Stimulated activated CD4-positive, alpha-beta T cell treated with anti-CD3 and anti-CD28 coated beads, Interleukin-1b, Interleukin-23, amount 100 ng/mL, for 48 hours (primary cell): ENCODE measurements at regions not wholly inside any gene's neighbourhood (a gene's known extent, or its start where the extent isn't known, plus 50 kb on each side); places are given as distances from the start of the nearest gene placed in this dataset.
"Not testable (repeated sequence)": the region's sequence is repeated elsewhere in the genome, so short reads cannot be mapped to it uniquely, and the experiment has no call there.

Source experiments
- DNase-seq: peaks from one replicate; pipeline ENCODE4 v3.0.0-alpha.2; 2020

DNA sequence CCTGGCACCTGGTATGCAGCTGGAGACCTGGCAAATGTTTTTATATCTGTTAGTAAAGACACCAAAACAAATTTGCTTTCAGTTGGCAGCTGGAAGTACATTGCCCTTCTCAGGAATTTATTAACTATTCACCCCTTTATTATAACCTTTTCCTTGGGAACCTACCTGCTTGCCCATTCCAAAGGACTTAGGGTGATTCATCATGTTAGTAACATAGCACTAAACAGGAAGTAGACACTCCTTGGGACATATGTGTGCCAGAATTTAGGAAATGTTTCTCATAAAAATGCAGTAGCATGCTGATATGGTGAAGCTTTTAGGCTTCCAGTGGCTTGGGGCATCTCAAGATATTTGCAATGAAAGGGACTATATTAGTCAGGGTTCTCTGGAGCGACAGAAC, 184.2 kb downstream of the DMAC1 start:
- DNase-seq, result no peak

GRCh38 chr9:7613931-7614330, 185.6 kb downstream of the DMAC1 start:
- no peak for DNase-seq

GRCh38 chr9:7608261-7608660, 191.3 kb downstream of the DMAC1 start:
- no peak for DNase-seq

- no peak for DNase-seq
Observed at GRCh38 chr9:7607421-7607820, 192.2 kb downstream of the DMAC1 start.

GRCh38 chr9:7606591-7606990, 193.0 kb downstream of the DMAC1 start:
- DNase-seq, result no peak

- no peak for DNase-seq
Observed at GRCh38 chr9:7601739-7602138, 197.8 kb downstream of the DMAC1 start.

DNA sequence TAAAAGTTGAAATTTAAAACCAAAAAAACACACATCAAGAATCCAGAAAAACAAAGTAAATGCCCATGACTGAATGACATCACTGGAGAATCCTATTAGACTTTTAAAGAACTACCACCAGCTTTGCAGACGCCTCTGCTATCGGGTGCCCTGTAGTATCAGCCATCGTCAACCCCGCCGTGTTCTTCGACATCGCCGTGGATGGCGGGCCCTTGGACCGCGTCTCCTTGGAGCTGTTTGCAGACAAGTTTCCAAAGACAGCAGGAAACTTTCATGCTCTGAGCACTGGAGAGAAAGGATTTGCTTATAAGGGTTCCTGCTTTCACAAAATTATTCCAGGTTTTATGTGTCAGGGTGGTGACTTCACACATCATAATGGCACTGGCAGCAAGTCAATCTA, 201.9 kb downstream of the DMAC1 start:
- DNase-seq, result no peak

DNA sequence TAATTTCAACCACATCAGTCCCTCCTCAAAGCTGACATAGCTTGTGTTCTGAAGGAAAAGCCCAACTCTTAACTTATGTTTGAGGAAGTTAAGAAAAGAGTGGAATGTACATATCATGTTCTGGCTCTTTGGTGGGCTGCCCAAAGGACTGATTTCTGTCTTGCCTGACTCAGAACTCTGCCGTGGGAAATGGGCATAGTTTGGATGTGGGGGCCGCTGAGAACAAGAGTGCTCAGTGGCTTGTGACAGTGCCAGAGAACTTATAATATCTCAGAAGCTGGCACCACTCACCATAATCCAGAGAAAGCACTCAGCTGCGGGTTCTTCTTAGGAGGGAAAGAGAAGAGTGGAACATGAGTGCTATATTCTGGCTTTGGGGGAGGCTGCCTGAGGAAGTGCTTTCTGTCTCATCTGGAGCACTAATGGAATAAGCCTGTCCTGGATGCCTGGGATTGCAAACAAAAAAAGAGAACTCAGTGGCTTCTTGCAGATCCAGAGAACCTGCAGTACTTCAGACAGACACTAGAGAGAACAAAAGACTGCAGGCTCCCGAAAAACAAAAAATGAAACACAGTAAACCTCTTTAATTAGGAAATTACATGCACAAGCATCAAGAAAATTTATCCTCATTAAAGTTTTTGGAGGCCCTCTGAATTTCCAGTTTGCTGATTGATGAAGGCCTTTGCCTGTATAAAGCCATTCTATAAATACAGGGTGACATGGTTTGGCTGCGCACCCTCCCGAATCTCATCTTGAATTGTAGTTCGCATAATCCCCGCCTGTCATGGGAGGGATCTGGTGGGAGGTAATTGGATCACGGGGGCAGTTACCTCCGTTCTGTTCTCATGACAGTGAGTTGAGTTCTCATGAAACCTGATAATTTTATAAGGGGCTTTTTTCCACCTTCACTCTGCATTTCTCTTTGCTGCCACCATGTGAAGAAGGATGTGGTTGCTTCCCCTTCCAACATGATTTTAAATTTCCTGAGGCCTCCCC, 207.0 kb downstream of the DMAC1 start:
- DNase-seq, result no peak

DNA sequence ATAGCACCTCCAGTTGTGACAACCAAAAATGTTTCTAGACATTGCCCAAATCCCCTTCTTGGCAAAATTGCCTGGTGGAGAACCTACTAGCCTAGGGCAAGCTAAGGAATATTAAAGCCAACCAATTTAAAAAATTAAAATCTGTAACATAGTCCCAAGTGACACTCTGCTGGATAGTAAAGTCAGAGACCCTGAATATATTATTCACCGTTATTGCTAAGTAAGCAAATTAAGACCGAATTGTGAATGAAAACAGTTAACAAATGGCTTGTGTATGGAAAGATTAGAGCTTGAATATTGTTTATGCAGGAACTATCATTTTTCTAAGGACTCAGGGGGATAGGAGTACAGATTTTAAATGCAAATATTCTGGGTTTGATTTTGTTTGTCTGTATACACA, 208.1 kb downstream of the DMAC1 start:
- no peak for DNase-seq

DNA sequence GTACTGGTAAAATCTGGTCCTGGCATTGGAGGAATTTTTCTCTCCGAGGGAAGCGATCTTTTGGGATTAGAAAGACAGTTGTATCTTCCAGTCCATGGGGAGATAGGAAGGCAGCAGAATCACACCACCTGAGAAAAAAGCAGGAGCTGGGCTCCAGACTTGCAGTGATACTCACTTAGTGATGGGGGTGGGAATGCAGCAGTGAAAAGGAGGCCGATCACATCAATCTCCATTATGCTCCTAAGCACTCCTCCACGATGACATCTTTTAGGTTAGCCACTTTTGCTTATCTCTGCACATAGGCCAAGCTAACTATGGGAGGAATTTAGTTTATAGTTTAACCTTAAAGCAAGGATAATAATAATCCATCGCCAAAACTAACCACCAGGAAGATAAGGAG, 219.0 kb downstream of the DMAC1 start:
- no peak for DNase-seq

DNA sequence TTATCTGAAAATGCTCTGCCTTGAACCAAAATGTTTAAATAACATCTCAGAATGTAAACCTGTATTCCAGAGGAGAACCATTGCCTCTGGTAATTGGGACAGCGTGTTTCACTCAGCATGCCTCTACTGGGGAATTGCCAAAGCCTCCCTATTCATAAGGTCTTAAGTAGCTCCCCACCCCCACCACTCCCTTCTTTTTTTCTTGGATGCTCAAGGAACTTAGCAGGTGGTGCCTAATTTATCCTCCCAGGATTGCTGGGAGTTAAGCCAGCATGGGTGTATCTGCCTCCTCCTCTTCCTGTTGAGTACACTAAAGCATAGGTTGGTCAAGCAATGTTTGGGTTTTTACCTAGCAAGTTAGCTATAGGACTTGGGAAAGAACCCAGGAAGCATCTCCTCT, 220.2 kb downstream of the DMAC1 start:
- DNase-seq, result no peak

DNA sequence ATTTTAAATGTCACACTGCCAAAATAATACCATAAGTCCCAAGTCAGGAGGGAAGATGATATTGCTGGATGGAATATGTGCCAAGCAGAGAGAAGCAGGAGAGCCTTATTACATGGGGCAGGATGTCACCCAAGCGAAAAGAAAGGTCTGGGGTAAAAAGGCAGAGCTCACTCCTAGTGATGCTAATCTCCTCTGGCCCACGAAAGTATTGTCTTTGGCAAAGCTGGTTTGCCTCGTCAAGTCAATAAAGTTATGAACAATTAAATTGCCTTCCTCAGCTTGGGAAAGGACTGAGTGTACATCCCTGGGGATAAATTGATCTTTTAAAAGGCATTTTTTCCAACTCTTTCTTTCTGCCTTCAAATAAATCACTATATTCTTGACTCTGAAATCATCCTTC, 220.6 kb downstream of the DMAC1 start:
- DNase-seq, result no peak

DNA sequence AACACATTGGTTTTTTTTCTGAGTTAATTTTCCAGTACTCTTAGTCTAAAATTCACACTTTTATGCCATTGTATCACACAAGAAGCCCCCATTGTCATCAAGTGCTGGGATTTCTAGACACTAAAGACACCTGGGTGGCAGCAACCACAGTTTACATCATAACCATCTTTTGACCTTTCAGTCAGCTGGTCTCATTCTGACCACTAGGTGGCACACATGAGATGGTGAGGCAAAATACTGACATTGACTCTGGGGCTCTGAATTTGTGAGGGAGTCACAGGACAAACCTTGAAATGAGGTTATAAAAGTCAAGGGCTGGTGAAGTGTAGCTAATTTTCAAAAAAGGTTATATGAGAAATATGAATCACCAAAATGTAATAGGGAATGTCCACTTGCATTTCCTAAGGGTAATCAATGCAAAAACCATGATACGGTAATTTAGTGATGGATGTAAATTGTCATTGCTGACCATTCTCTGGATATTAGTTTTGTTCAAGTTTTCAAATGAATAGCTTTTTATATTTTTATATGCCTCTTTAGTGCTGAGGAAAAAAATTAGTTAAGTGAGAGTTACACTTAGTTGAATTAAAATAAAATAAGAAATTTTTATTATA, 229.4 kb downstream of the DMAC1 start:
- DNase-seq, result peak; percentile 62

DNA sequence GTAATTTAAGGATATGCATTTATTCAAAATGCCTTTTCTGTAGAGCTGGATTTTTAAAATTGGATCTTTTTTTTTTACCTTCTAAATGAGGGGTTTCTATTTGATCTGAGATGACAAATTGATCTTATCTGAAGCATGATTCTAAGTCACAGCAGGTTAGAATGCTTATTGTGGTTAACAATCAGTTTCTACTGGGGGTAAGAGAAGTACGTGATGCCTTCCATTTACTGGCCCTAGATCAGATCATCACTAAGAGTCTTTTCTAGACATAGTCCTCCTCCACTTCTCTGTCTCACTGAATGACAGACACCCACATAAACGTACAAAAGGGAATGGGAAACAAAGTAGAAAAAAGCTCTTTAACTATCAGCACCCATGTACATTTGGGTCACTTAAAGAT, 231.9 kb downstream of the DMAC1 start:
- DNase-seq, result no peak

GRCh38 chr9:7561527-7562080, 238.0 kb downstream of the DMAC1 start:
- DNase-seq, result no peak

- DNase-seq, result no peak
Observed at GRCh38 chr9:7560669-7561305, 238.8 kb downstream of the DMAC1 start.

GRCh38 chr9:7554699-7555098, 244.9 kb downstream of the DMAC1 start:
- DNase-seq, result no peak

DNA sequence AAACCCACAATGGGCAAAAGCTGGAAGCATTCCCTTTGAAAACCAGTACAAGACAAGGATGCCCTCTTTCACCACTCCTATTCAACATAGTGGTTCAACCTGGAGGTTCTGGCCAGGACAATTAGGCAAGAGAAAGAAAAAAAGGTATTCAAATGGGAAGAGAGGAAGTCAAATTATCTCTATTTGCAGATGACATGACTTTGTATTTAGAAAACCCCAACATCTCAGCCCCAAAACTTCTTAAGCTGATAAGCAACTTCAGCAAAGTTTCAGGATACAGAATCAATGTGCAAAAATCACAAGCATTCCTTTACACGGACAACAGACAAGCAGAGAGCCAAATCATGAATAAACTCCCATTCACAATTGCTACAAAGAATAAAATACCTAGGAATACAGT, 246.9 kb downstream of the DMAC1 start:
- not testable (repeated sequence) for DNase-seq

DNA sequence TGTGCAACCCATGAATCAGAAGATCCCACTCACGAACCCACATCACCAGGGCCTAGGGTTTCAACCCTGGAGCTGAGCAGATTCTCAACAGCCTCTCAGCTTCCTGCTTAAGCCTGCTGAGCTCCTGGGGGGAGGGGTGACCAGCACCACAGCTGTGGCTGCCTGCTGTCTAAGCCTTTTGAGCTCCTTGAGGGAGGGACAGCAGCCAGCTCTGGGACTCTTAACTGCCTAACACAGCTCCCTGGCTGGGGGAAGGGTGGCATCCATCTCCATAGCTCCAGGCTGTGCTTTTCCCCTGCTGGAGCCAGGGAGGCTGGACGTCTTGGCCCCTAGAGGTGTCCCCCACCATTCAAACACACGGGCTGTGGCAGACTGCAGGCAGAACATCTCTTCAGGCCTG, 250.3 kb downstream of the DMAC1 start:
- no peak for DNase-seq

DNA sequence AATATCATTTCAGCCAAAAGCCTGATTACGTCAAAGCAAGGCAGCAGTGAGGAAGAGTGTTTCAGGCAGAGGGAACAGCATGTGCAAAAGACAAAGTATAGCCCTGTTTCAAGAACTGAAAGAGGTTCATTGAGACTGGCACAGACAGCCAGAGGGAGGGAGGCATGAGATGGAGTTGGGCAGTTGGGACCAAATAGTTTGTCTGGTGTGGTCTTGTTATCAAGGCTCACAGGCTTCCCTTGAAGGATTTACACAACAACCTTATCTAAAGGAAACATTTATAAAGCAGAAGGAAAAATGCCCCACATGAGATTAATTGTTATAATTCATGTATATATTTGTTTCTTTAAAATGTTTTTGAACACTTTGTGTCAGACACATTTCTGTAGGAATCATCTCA, 253.3 kb downstream of the DMAC1 start:
- no peak for DNase-seq

- DNase-seq, result no peak
Observed at GRCh38 chr9:7545371-7546165, 254.0 kb downstream of the DMAC1 start.

DNA sequence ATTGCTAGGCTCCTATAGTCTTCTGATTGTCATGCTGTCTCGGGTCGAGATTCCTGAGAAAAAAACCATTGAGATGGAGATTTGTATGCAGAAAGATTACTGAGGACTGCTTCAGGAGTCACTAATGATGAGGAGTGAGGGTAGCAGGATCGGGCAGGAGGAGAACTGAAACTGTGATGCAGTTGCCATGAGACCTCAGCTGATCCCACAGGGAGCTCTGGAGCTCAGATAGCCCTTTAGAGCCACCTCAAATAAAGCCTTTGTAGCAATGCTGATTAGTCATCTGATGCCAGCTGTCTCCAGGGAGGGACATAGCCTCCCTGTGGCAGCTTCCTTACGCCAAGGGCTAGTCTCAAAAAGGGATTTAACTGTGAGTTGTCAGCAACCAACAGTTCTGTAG, 256.9 kb downstream of the DMAC1 start:
- no peak for DNase-seq

- no peak for DNase-seq
Observed at GRCh38 chr9:7542126-7542525, 257.5 kb downstream of the DMAC1 start.
